ENCODE measurements at regions not wholly inside any gene's neighbourhood (a gene's known extent, or its start where the extent isn't known, plus 50 kb on each side); places are given as distances from the start of the nearest gene placed in this dataset.

GRCh38 chr5:145189746-145190145 is 645.4 kb downstream of the PRELID2 start:
- no peak for DNase-seq (ENCODE audit: insufficient read length)
- no peak for TF ChIP-seq POLR2AphosphoS5 (IDR thresholded peaks at IDR 0.05; ENCODE audit: low read depth, low read length)
- no peak for TF ChIP-seq POLR2A (IDR thresholded peaks at IDR 0.05; ENCODE audit: low read depth, low read length)
- no peak for TF ChIP-seq TAF1 (IDR thresholded peaks at IDR 0.05; ENCODE audit: borderline replicate concordance, low read depth, low read length)
- FAIRE-seq = no peak

GRCh38 chr5:145180371-145180770 is 654.8 kb downstream of the PRELID2 start:
- DNase-seq (ENCODE audit: insufficient read length) = no peak
- FAIRE-seq = no peak
- TF ChIP-seq POLR2A (IDR thresholded peaks at IDR 0.05; ENCODE audit: low read depth, low read length) (no peak), TAF1 (IDR thresholded peaks at IDR 0.05; ENCODE audit: borderline replicate concordance, low read depth, low read length) (no peak), POLR2AphosphoS5 (IDR thresholded peaks at IDR 0.05; ENCODE audit: low read depth, low read length) (no peak)

- TF ChIP-seq POLR2A (IDR thresholded peaks at IDR 0.05; ENCODE audit: low read depth, low read length) = no peak
- no peak for TF ChIP-seq POLR2AphosphoS5 (IDR thresholded peaks at IDR 0.05; ENCODE audit: low read depth, low read length)
- no peak for TF ChIP-seq TAF1 (IDR thresholded peaks at IDR 0.05; ENCODE audit: borderline replicate concordance, low read depth, low read length)
- FAIRE-seq (no peak), DNase-seq (ENCODE audit: insufficient read length) (no peak)
Measured at GRCh38 chr5:145178641-145179523, 656.3 kb downstream of the PRELID2 start.

- DNase-seq (ENCODE audit: insufficient read length) (no peak), FAIRE-seq (no peak)
- TF ChIP-seq POLR2AphosphoS5 (IDR thresholded peaks at IDR 0.05; ENCODE audit: low read depth, low read length) (no peak), POLR2A (IDR thresholded peaks at IDR 0.05; ENCODE audit: low read depth, low read length) (no peak), TAF1 (IDR thresholded peaks at IDR 0.05; ENCODE audit: borderline replicate concordance, low read depth, low read length) (no peak)
Measured at GRCh38 chr5:145176041-145176440, 659.1 kb downstream of the PRELID2 start.

GRCh38 chr5:145166110-145166509 is 669.0 kb downstream of the PRELID2 start:
- FAIRE-seq = no peak
- TF ChIP-seq POLR2AphosphoS5 (IDR thresholded peaks at IDR 0.05; ENCODE audit: low read depth, low read length) = no peak
- no peak for TF ChIP-seq TAF1 (IDR thresholded peaks at IDR 0.05; ENCODE audit: borderline replicate concordance, low read depth, low read length)
- TF ChIP-seq POLR2A (IDR thresholded peaks at IDR 0.05; ENCODE audit: low read depth, low read length) = no peak
- no peak for DNase-seq (ENCODE audit: insufficient read length)

GRCh38 chr5:145163876-145164275 is 671.3 kb downstream of the PRELID2 start:
- DNase-seq (ENCODE audit: insufficient read length) = no peak
- no peak for TF ChIP-seq POLR2A (IDR thresholded peaks at IDR 0.05; ENCODE audit: low read depth, low read length)
- TF ChIP-seq TAF1 (IDR thresholded peaks at IDR 0.05; ENCODE audit: borderline replicate concordance, low read depth, low read length) = no peak
- no peak for TF ChIP-seq POLR2AphosphoS5 (IDR thresholded peaks at IDR 0.05; ENCODE audit: low read depth, low read length)
- FAIRE-seq = no peak

GRCh38 chr5:145162626-145163025 is 672.5 kb downstream of the PRELID2 start:
- TF ChIP-seq POLR2A (IDR thresholded peaks at IDR 0.05; ENCODE audit: low read depth, low read length) (no peak), TAF1 (IDR thresholded peaks at IDR 0.05; ENCODE audit: borderline replicate concordance, low read depth, low read length) (no peak)
- FAIRE-seq (no peak), DNase-seq (ENCODE audit: insufficient read length) (no peak)

GRCh38 chr5:145161391-145161790 is 673.8 kb downstream of the PRELID2 start:
- TF ChIP-seq POLR2AphosphoS5 (IDR thresholded peaks at IDR 0.05; ENCODE audit: low read depth, low read length) = no peak
- no peak for TF ChIP-seq POLR2A (IDR thresholded peaks at IDR 0.05; ENCODE audit: low read depth, low read length)
- TF ChIP-seq TAF1 (IDR thresholded peaks at IDR 0.05; ENCODE audit: borderline replicate concordance, low read depth, low read length) = no peak
- FAIRE-seq = no peak
- no peak for DNase-seq (ENCODE audit: insufficient read length)

GRCh38 chr5:145160679-145161078 is 674.5 kb downstream of the PRELID2 start:
- FAIRE-seq (no peak), DNase-seq (ENCODE audit: insufficient read length) (no peak)
- no peak for TF ChIP-seq TAF1 (IDR thresholded peaks at IDR 0.05; ENCODE audit: borderline replicate concordance, low read depth, low read length)

- DNase-seq (ENCODE audit: insufficient read length) = no peak
- TF ChIP-seq POLR2A (IDR thresholded peaks at IDR 0.05; ENCODE audit: low read depth, low read length) = no peak
- TF ChIP-seq TAF1 (IDR thresholded peaks at IDR 0.05; ENCODE audit: borderline replicate concordance, low read depth, low read length) = no peak
- TF ChIP-seq POLR2AphosphoS5 (IDR thresholded peaks at IDR 0.05; ENCODE audit: low read depth, low read length) = no peak
- FAIRE-seq = no peak
Measured at GRCh38 chr5:145158730-145159129, 676.4 kb downstream of the PRELID2 start.

- FAIRE-seq (no peak), DNase-seq (ENCODE audit: insufficient read length) (no peak)
- TF ChIP-seq POLR2A (IDR thresholded peaks at IDR 0.05; ENCODE audit: low read depth, low read length) (no peak), TAF1 (IDR thresholded peaks at IDR 0.05; ENCODE audit: borderline replicate concordance, low read depth, low read length) (no peak), POLR2AphosphoS5 (IDR thresholded peaks at IDR 0.05; ENCODE audit: low read depth, low read length) (no peak)
Measured at GRCh38 chr5:145157841-145158240, 677.3 kb downstream of the PRELID2 start.

- FAIRE-seq (no peak), DNase-seq (ENCODE audit: insufficient read length) (no peak)
- TF ChIP-seq POLR2AphosphoS5 (IDR thresholded peaks at IDR 0.05; ENCODE audit: low read depth, low read length) (no peak), TAF1 (IDR thresholded peaks at IDR 0.05; ENCODE audit: borderline replicate concordance, low read depth, low read length) (no peak), POLR2A (IDR thresholded peaks at IDR 0.05; ENCODE audit: low read depth, low read length) (no peak)
Measured at GRCh38 chr5:145141534-145141933, 693.6 kb downstream of the PRELID2 start.
